NT2/D1 (cell line): ENCODE measurements at regions not wholly inside any gene's neighbourhood (a gene's known extent, or its start where the extent isn't known, plus 50 kb on each side); places are given as distances from the start of the nearest gene placed in this dataset.

Experiments used
- SUZ12 ChIP-seq: IDR thresholded peaks from 2 replicates; pipeline ENCODE4 v1.6.1; 2011; ENCODE audit not compliant: insufficient read length, insufficient read depth; ENCODE audit errors: extremely low read depth
- ZNF274 ChIP-seq: IDR thresholded peaks from 2 replicates; pipeline ENCODE4 v1.6.1; 2011; ENCODE audit warnings: mild to moderate bottlenecking, low read depth, low read length

DNA sequence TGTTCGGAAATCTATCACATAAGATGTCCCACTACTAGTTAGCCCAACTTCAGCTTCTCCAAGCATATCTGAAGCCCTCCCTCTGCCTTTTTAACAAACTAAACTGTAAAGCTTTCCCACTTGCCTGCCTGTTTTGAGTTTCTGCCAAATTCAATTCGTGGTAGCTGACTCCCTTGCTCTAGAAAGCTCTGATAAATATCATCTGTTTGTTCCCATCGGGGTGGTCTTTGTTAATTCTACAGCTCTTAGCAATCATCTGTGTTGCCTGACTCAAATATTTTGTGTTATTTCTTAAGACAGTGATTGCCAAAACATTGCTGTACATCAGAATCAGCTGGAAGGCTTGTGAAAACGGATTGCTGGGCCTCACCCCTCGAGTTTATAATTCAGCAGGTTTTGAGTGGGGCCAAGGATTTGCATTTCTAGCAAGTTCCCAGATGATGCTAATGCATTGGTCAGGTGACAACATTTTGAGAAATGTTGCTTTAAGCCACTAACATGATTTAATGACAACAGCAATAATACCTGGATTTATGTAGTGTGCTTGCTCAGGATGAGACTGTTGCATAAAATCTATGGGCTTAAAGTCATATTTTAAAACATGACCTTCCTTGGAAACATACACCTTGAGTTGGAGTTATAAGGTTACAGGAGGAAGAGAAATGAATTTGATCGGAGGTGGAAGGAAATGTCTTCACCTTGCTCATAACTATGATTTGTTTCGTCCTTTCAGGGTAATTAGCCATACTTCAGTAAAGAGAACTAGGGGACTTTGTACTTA is 631.9 kb downstream of the PSAT1 start:
- no peak for TF ChIP-seq SUZ12
- no peak for TF ChIP-seq ZNF274
